ENCODE measurements at regions not wholly inside any gene's neighbourhood (a gene's known extent, or its start where the extent isn't known, plus 50 kb on each side); places are given as distances from the start of the nearest gene placed in this dataset.

DNA sequence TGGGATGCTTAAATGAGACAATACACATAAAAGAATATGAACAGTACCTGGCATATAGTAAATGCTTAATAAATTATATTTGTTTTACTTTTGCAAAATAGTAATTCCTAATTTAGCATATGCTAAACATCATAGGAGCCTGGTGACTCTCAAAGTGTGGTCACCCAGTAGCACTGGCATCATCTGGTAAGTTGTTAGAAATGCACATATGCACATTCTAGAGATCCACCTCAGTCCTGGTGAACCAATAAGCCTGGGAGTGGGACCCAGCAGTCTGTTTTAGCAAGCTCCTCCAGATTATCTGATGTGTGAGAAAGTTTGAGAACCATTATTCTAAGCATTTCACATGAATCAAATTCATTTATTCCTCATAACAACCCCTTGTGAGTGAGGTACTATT lies 830.4 kb downstream of the RPA4 start:
- CTCF ChIA-PET, result no interaction called here
- no peak overlapping the region for H3K4me3 ChIP-seq (ENCODE audit: insufficient read depth, low read depth, low read length)
- H3K4me2 ChIP-seq (ENCODE audit: low read depth, low read length), result no peak overlapping the region
- in situ Hi-C loops (cut with MboI; ENCODE audit: low sequenced_read_pairs) (no loop called here), dilution Hi-C loops (cut with HindIII; ENCODE audit: low sequenced_read_pairs, unreplicated experiment) (no loop called here), intact Hi-C loops (cut with micrococcal nuclease) (no loop called here)
- H3K18ac ChIP-seq (ENCODE audit: low read depth, low read length), result no peak overlapping the region
- H3K4me1 ChIP-seq (ENCODE audit: control insufficient read depth, insufficient read depth, low read length), result no peaks in the 10 kb centered on the region
- BruUV-seq (replicated peaks), result no TSS peak
- H3K9ac ChIP-seq (ENCODE audit: low read depth, low read length), result no peak overlapping the region
- no peaks in the 10 kb centered on the region for H3K36me3 ChIP-seq (ENCODE audit: control insufficient read depth, insufficient read depth, low read length)
- H4K8ac ChIP-seq (ENCODE audit: low read depth in 2 of 2, low read length in 2 of 2), result no peak overlapping the region
- H4K5ac ChIP-seq (ENCODE audit: low read depth, low read length), result no peak overlapping the region
- no peak overlapping the region for H3K56ac ChIP-seq (ENCODE audit: extremely low read depth, insufficient read depth, low read length)
- DNase-seq (no peak), ATAC-seq (ENCODE audit: low read depth) (no peak)
- H3K27me3 ChIP-seq (ENCODE audit: control insufficient read depth, insufficient read depth, low read length), result no peaks in the 10 kb centered on the region
- no peaks in the 10 kb centered on the region for H3K9me1 ChIP-seq (ENCODE audit: insufficient read depth, low read length)
- POLR2A ChIA-PET (ENCODE audit: unreplicated experiment), result no interaction called here
- no peak overlapping the region for H2BK20ac ChIP-seq (ENCODE audit: low read depth, low read length)
- no peak overlapping the region for H2AFZ ChIP-seq (replicated peaks; ENCODE audit: low read length, poor library complexity)
- H3K27ac ChIP-seq (ENCODE audit: insufficient read depth, low read length), result no peak overlapping the region
- no peaks in the 10 kb centered on the region for H3K79me1 ChIP-seq (ENCODE audit: low read depth in 1 of 2, low read length in 2 of 2)
- TF ChIP-seq RAD21 (IDR thresholded peaks at IDR 0.05; ENCODE audit: low read length) (no peak), RCOR1 (IDR thresholded peaks at IDR 0.05; ENCODE audit: insufficient replicate concordance, low read length) (no peak), CTCF (conservative IDR thresholded peaks at IDR 0.05; ENCODE audit: low read depth, low read length) (no peak), BHLHE40 (IDR thresholded peaks at IDR 0.05; ENCODE audit: low read depth, low read length) (no peak), MXI1 (IDR thresholded peaks at IDR 0.05; ENCODE audit: borderline replicate concordance, low read depth, low read length) (no peak), SMC3 (IDR thresholded peaks at IDR 0.05; ENCODE audit: low read depth, low read length) (no peak)
- no peak overlapping the region for H2AK5ac ChIP-seq (ENCODE audit: low read depth, low read length)
- no peak overlapping the region for H2AK9ac ChIP-seq (replicated peaks; ENCODE audit: low read depth, low read length, poor library complexity)
- H3K14ac ChIP-seq (replicated peaks; ENCODE audit: low read depth, low read length), result no peak overlapping the region
- H3K4ac ChIP-seq (ENCODE audit: low read depth, low read length), result no peak overlapping the region
- H2BK120ac ChIP-seq (ENCODE audit: low read depth, low read length), result no peak overlapping the region
- H3K23ac ChIP-seq (ENCODE audit: low read depth, low read length), result no peak overlapping the region
- no peak overlapping the region for H4K91ac ChIP-seq (ENCODE audit: insufficient read depth, low read depth, low read length)
- no peak overlapping the region for H2BK5ac ChIP-seq (ENCODE audit: low read depth, low read length, poor library complexity, severe bottlenecking)
- no peaks in the 10 kb centered on the region for H4K20me1 ChIP-seq (ENCODE audit: insufficient read depth, low read length)
- H2BK15ac ChIP-seq (ENCODE audit: low read depth, low read length), result no peak overlapping the region
- no peaks in the 10 kb centered on the region for H3K9me3 ChIP-seq (ENCODE audit: control insufficient read depth, insufficient read depth, low read length)
